ENCODE measurements at regions not wholly inside any gene's neighbourhood (a gene's known extent, or its start where the extent isn't known, plus 50 kb on each side); places are given as distances from the start of the nearest gene placed in this dataset.

DNA sequence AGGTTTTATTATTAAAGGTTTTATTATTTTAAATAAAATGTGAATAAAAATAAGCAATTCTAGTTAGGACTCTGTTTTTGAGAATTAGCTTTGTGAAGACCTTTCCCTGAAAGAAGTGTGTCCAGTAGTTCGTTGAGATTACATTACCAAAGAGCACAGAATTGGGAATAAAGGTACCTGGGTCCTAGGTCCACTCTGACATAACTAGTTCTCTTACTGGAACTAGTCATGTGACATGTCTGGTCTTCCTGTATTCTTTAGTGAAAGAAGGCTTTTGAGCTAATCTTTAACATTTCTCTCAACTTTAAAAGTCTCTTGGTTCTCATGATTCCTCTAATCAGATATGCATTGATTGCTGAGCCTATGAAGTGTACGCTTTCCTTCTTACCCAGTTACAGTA is 292.0 kb upstream of the SMIM31 start:
- H3K4me3 Mint-ChIP-seq, result no peak overlapping the region
- H3K4me1 Mint-ChIP-seq, result no peaks in the 10 kb centered on the region
- H3K9me3 Mint-ChIP-seq, result peaks cover 4% of the 10 kb centered on the region
- no peak overlapping the region for H3K27ac Mint-ChIP-seq
- no peaks in the 10 kb centered on the region for H3K36me3 Mint-ChIP-seq
- no peaks in the 10 kb centered on the region for H3K27me3 Mint-ChIP-seq
- no peak for ATAC-seq

DNA sequence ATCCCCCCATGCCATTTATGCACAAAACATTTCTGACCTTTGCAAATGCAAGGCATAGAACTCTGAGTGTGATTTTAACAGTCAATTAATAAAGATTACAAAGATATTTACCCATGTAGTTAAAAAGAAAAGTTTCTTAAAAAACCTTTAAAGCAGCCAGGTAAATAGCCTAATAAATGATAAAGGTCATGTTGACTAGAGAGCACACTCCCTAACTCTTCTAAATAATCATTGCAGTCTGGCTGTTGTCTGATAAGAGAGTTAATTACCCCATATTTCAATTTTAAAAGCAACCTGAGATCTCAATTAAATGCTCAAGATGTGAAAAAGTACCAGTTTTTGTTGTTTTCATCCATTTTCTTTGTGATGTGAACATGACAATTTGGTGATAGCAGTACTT is 291.5 kb upstream of the SMIM31 start:
- Mint-ChIP-seq H3K27ac (no peak overlapping the region), H3K4me3 (no peak overlapping the region), H3K9me3 (peaks cover 2% of the 10 kb centered on the region), H3K36me3 (no peaks in the 10 kb centered on the region), H3K27me3 (no peaks in the 10 kb centered on the region), H3K4me1 (no peaks in the 10 kb centered on the region)
- ATAC-seq, result no peak

- no peaks in the 10 kb centered on the region for H3K36me3 Mint-ChIP-seq
- H3K27ac Mint-ChIP-seq, result no peak overlapping the region
- no peak overlapping the region for H3K4me3 Mint-ChIP-seq
- ATAC-seq, result no peak
- H3K27me3 Mint-ChIP-seq, result no peaks in the 10 kb centered on the region
- no peaks in the 10 kb centered on the region for H3K4me1 Mint-ChIP-seq
- H3K9me3 Mint-ChIP-seq, result no peaks in the 10 kb centered on the region
Observed at GRCh38 chr4:164464313-164464712, 289.6 kb upstream of the SMIM31 start.

GRCh38 chr4:164467493-164467892 is 286.4 kb upstream of the SMIM31 start:
- no peaks in the 10 kb centered on the region for H3K4me1 Mint-ChIP-seq
- no peaks in the 10 kb centered on the region for H3K9me3 Mint-ChIP-seq
- ATAC-seq, result no peak
- no peak overlapping the region for H3K4me3 Mint-ChIP-seq
- no peaks in the 10 kb centered on the region for H3K27me3 Mint-ChIP-seq
- H3K36me3 Mint-ChIP-seq, result no peaks in the 10 kb centered on the region
- no peak overlapping the region for H3K27ac Mint-ChIP-seq

DNA sequence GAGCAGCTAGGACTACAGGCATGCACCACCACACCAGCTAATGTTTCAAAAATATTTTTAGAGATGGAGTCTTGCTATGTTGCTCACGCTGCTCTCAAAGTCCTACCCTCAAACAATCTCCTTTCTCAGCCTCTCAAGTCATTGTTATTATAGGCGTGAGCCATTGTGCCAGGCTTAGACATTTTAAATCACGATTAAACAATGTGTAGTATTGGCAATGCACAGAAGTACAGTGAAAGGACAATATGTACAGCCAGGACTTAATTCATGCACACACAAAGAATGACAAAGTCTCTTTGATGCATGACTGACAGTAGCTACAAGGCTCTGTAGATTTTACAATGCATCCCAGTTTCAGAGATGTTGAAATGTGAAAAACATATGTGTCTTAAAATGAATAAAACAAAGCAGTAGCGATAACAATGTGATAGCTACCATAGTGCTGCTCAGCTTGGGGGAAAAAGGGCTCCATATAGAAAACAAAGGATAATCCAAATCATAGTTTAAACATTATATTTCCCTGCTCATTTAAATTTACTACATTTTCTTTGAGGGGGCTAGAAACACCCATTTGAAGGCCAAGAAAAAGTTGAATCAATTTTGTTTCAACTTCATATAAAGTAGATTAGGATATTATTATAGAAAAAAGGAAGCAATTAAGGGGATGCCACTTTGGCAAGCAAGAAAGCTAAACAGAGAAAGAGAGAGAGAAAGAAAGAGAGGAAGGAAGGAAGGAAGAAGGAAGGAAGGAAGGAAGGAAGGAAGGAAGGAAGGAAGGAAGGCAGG is 272.4 kb upstream of the SMIM31 start:
- H3K36me3 Mint-ChIP-seq, result no peaks in the 10 kb centered on the region
- H3K27ac Mint-ChIP-seq, result no peak overlapping the region
- no peak for ATAC-seq

GRCh38 chr4:164482092-164482404 is 271.9 kb upstream of the SMIM31 start:
- no peak overlapping the region for H3K4me3 Mint-ChIP-seq
- no peaks in the 10 kb centered on the region for H3K4me1 Mint-ChIP-seq
- peaks cover 7% of the 10 kb centered on the region for H3K9me3 Mint-ChIP-seq
- H3K36me3 Mint-ChIP-seq, result no peaks in the 10 kb centered on the region
- no peak for ATAC-seq
- H3K27me3 Mint-ChIP-seq, result no peaks in the 10 kb centered on the region
- no peak overlapping the region for H3K27ac Mint-ChIP-seq

More for the DNA sequence above, 272.4 kb upstream of the SMIM31 start:
- H3K9me3 Mint-ChIP-seq, result peaks cover 6% of the 10 kb centered on the region
- no peaks in the 10 kb centered on the region for H3K4me1 Mint-ChIP-seq
- H3K4me3 Mint-ChIP-seq, result no peak overlapping the region
- H3K27me3 Mint-ChIP-seq, result no peaks in the 10 kb centered on the region

GRCh38 chr4:164482758-164483157 is 271.2 kb upstream of the SMIM31 start:
- no peaks in the 10 kb centered on the region for H3K27me3 Mint-ChIP-seq
- peaks cover 9% of the 10 kb centered on the region for H3K9me3 Mint-ChIP-seq
- no peak for ATAC-seq
- no peaks in the 10 kb centered on the region for H3K36me3 Mint-ChIP-seq
- H3K27ac Mint-ChIP-seq, result no peak overlapping the region
- H3K4me1 Mint-ChIP-seq, result no peaks in the 10 kb centered on the region
- no peak overlapping the region for H3K4me3 Mint-ChIP-seq

DNA sequence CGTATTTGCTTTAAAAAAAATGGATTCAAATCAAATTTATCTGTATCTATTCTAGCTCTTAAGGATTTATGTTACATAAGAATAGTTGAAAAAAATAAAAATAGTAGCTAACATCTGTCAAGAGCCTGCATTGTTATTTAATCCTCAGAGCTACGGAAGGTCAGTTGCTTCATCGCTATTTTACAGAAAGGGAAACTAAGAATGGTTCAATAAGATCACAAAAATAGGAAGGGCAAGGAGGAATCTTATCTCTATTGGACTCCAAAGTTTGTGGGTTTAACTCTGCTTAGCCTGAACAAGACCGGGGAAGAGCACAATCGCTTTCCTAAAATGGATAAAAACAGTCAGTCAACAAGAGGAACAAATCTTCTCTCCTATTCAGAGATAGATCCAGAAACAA is 270.2 kb upstream of the SMIM31 start:
- Mint-ChIP-seq H3K9me3 (peaks cover 9% of the 10 kb centered on the region), H3K27ac (no peak overlapping the region), H3K27me3 (no peaks in the 10 kb centered on the region), H3K36me3 (no peaks in the 10 kb centered on the region), H3K4me3 (no peak overlapping the region), H3K4me1 (no peaks in the 10 kb centered on the region)
- ATAC-seq, result no peak

DNA sequence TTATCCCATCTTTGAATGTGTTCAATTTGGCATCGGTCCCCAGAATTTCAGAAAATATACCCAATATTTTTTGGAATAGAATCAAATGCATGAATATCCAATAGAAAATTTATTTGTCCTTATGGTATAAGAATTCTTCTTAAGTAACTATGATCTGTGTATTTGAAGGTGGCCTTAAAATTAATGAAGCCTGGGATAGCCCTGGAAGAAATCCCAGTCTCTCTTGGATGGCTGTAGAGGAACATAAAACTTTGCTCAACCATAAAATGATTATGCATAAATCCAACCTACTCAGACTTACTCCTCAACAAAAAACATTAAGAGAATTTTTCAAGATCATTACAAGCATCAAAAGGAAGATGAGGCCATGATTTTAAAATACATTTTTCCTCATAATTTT is 269.4 kb upstream of the SMIM31 start:
- no peak overlapping the region for H3K4me3 Mint-ChIP-seq
- no peak for ATAC-seq
- no peaks in the 10 kb centered on the region for H3K4me1 Mint-ChIP-seq
- H3K27me3 Mint-ChIP-seq, result no peaks in the 10 kb centered on the region
- no peak overlapping the region for H3K27ac Mint-ChIP-seq
- H3K36me3 Mint-ChIP-seq, result no peaks in the 10 kb centered on the region
- peaks cover 9% of the 10 kb centered on the region for H3K9me3 Mint-ChIP-seq

DNA sequence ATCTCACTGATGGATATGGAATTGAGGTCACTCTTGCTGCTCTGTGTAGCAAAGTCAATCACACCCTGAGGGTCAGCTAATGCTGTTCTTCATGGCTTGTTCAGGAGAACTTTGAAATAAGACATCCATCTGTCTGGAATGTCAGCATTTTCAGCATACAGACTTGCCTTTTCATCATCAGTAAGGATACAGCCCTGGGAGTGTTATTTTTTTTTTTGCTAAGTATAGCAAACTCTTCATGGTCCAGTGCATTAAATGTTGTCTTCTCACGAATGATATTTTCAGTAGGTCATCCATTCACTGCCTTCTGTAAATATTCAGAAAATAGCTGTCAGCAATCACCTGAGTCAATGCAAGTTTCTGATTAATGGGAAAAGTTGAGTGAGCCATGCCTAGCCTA is 268.8 kb upstream of the SMIM31 start:
- H3K27ac Mint-ChIP-seq, result no peak overlapping the region
- peaks cover 9% of the 10 kb centered on the region for H3K9me3 Mint-ChIP-seq
- H3K27me3 Mint-ChIP-seq, result no peaks in the 10 kb centered on the region
- H3K4me1 Mint-ChIP-seq, result no peaks in the 10 kb centered on the region
- ATAC-seq, result no peak
- no peaks in the 10 kb centered on the region for H3K36me3 Mint-ChIP-seq
- no peak overlapping the region for H3K4me3 Mint-ChIP-seq

DNA sequence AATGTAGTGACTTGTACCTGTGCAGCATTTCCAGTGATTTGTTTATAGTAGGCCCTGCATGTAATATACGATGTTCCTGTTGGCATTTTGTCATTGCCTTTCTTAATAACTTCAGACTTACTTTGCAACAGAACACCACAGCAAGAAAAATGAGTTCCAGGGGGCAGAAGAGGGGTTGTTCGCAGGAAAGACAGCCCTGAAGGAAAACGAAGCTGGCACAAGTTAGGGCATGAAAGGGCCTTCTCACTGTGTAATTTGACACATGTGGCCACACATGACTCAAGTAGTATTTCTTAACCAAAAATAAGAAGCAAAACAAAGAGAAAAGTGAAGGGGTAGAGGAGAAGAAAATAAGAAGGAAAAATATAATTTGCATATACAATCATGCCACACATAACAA is 265.8 kb upstream of the SMIM31 start:
- Mint-ChIP-seq H3K27ac (no peak overlapping the region), H3K27me3 (no peaks in the 10 kb centered on the region), H3K9me3 (peaks cover 6% of the 10 kb centered on the region), H3K4me3 (no peak overlapping the region), H3K4me1 (no peaks in the 10 kb centered on the region), H3K36me3 (no peaks in the 10 kb centered on the region)
- no peak for ATAC-seq

DNA sequence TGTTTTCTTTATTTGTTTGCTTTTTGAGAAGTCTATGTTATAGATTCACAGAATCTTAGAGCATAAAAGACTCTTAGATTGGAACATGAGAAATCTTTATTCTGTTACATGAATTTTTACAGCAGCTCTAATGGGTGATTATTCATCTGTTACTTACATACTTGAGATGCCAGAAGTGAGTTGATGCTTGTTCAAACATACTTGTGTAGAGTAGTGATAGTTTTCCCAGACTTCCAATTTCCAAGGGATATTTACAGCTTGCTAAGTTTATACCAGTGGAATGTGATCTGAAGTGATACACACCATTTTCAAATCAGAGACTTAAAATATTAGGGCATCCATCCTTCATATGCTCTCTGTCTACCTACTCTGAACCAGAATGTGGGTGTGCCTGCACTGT is 252.9 kb upstream of the SMIM31 start:
- Mint-ChIP-seq H3K27me3 (no peaks in the 10 kb centered on the region), H3K36me3 (no peaks in the 10 kb centered on the region), H3K4me1 (no peaks in the 10 kb centered on the region), H3K27ac (no peak overlapping the region), H3K4me3 (no peak overlapping the region), H3K9me3 (no peaks in the 10 kb centered on the region)
- ATAC-seq, result no peak

DNA sequence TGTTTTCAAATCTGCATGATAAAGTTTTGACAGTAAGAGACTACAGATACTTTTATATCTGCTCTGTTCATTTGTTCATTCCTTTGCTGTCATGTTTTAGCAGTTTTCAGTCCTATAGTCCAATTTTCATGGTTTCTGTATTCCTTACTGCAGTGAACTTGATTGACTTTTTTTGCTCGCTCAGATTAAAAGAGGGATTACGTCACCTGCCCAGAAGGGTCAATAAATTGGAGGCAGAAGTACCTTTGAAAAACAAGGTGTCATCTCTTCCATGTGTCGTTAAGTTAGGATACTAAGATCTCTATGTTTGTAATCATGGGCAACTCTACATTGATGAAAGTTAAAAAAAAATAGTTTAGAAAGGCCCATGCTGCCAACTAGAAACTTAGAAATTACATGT is 250.1 kb upstream of the SMIM31 start:
- H3K27me3 Mint-ChIP-seq, result no peaks in the 10 kb centered on the region
- no peaks in the 10 kb centered on the region for H3K9me3 Mint-ChIP-seq
- H3K27ac Mint-ChIP-seq, result no peak overlapping the region
- no peaks in the 10 kb centered on the region for H3K36me3 Mint-ChIP-seq
- H3K4me1 Mint-ChIP-seq, result no peaks in the 10 kb centered on the region
- H3K4me3 Mint-ChIP-seq, result no peak overlapping the region
- no peak for ATAC-seq

DNA sequence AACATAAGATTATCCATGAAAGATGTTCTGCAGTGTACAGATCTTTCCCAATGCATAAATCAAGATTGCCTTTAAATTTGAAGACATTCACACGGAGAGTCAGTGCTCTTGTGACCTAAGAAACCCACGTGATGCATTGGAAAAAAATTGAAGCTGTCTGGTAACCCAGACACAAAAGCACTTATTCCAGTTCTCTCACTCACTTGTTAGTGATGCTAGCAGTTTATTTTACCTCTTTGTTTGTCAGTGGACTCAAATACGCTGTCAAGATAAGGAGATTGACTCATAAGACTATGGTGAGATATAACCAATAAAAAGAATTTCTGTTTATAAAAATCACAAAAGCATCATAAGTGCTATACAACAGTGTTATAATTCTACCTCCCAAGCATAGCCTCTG is 245.8 kb upstream of the SMIM31 start:
- Mint-ChIP-seq H3K9me3 (no peaks in the 10 kb centered on the region), H3K27ac (no peak overlapping the region), H3K4me1 (no peaks in the 10 kb centered on the region), H3K4me3 (no peak overlapping the region), H3K36me3 (no peaks in the 10 kb centered on the region), H3K27me3 (no peaks in the 10 kb centered on the region)
- ATAC-seq, result no peak

- Mint-ChIP-seq H3K36me3 (no peaks in the 10 kb centered on the region), H3K4me1 (no peaks in the 10 kb centered on the region), H3K27ac (no peak overlapping the region), H3K27me3 (no peaks in the 10 kb centered on the region), H3K4me3 (no peak overlapping the region), H3K9me3 (no peaks in the 10 kb centered on the region)
- no peak for ATAC-seq
Observed at GRCh38 chr4:164508771-164509170, 245.2 kb upstream of the SMIM31 start.

DNA sequence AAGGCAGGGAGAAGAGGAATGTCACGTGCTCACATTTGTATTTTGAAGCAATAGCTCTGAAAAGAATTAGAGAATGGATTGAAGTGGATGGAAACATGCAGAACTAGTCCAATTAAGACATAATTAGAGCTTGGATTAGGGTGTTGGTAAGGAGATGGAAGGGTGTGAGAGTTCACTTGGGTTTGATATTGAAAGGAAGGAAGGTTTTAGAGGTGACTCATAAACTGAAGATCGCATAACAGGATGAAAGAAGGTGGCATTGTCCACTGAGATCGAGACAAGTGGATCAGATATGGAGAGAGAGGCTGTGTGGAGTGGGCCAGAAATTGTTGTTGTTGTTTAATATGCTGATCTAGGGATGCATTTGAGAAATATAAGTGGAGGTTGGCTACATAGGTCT is 244.0 kb upstream of the SMIM31 start:
- H3K4me3 Mint-ChIP-seq, result no peak overlapping the region
- H3K27me3 Mint-ChIP-seq, result no peaks in the 10 kb centered on the region
- H3K36me3 Mint-ChIP-seq, result no peaks in the 10 kb centered on the region

GRCh38 chr4:164512124-164512523 is 241.8 kb upstream of the SMIM31 start:
- ATAC-seq, result no peak
- Mint-ChIP-seq H3K27me3 (no peaks in the 10 kb centered on the region), H3K4me1 (no peaks in the 10 kb centered on the region), H3K9me3 (peaks cover 1% of the 10 kb centered on the region), H3K27ac (no peak overlapping the region), H3K36me3 (no peaks in the 10 kb centered on the region), H3K4me3 (no peak overlapping the region)

More for the DNA sequence above, 244.0 kb upstream of the SMIM31 start:
- Mint-ChIP-seq H3K9me3 (no peaks in the 10 kb centered on the region), H3K27ac (no peak overlapping the region), H3K4me1 (no peaks in the 10 kb centered on the region)
- no peak for ATAC-seq

Measured in stimulated activated memory B cell treated with anti-CD40 and anti-IgM and Interleukin-4, amounts not matched to agents 10 μg/mL and 1 μg/mL and 100 μg/mL, for 72 hours (primary cell).